T-cell (primary cell): ENCODE measurements at regions not wholly inside any gene's neighbourhood (a gene's known extent, or its start where the extent isn't known, plus 50 kb on each side); places are given as distances from the start of the nearest gene placed in this dataset.

ENCODE experiments used
- ATAC-seq, 4 experiments: fragments of 200-7000 bp in 3 of 4; fragments of 150-1000 bp in 1 of 4; cut with Tn5 transposase; replicated peaks in 1 of 4; 1 replicate in 3 of 4; 2 replicates in 1 of 4; pipeline ENCODE4 v1.10.0; 2021; ENCODE audit warnings: moderate library complexity in 3 of 4, mild to moderate bottlenecking in 2 of 4, moderate number of reproducible peaks in 1 of 4
- CTCF ChIA-PET, 2 donors: fragments of 300-600 bp; sonication (Branson Sonifier 250); formaldehyde crosslinking; loops; one replicate each; lab custom pipeline; 2022; ENCODE audit warnings: antibody characterized with exemption in 2 of 2; lab: Charles Lee
- POLR2A ChIA-PET, 2 donors: fragments of 300-600 bp; sonication (Branson Sonifier 250); formaldehyde crosslinking; loops; one replicate each; lab custom pipeline; 2022; ENCODE audit warnings: antibody characterized with exemption in 2 of 2; lab: Charles Lee
- DNase-seq, 35 experiments: peaks; one replicate each; pipeline versions ENCODE4 v3.0.0 to v3.0.0-alpha.2; 2013 to 2023
- H3K27ac ChIP-seq: one replicate; pipeline ENCODE4 v1.5.1; 2013; ENCODE audit warnings: low read length
- H3K27me3 ChIP-seq, 2 experiments: replicated peaks in 1 of 2; 1 replicate in 1 of 2; 2 replicates in 1 of 2; pipeline versions ENCODE4 v1.6.1 to v1.7.0; 2013; ENCODE audit warnings: low read length in 1 of 2, mixed read lengths in 1 of 2; ENCODE audit not compliant: control insufficient read depth in 2 of 2, insufficient read depth in 2 of 2; ENCODE audit errors: extremely low read depth in 1 of 2
- H3K36me3 ChIP-seq, 2 donors: 1 replicate in 1 of 2; 2 replicates in 1 of 2; pipeline versions ENCODE4 v1.6.1 to v1.7.0; 2013; ENCODE audit warnings: low read length in 1 of 2; ENCODE audit not compliant: control insufficient read depth in 2 of 2, insufficient read depth in 1 of 2; ENCODE audit errors: extremely low read depth in 1 of 2
- H3K4me1 ChIP-seq, 2 experiments: 1 replicate in 1 of 2; 2 replicates in 1 of 2; pipeline versions ENCODE4 v1.6.1 to v1.7.0; 2013; ENCODE audit warnings: low read length in 2 of 2, mixed read lengths in 1 of 2; ENCODE audit not compliant: insufficient read depth in 2 of 2, control insufficient read depth in 1 of 2; ENCODE audit errors: extremely low read depth in 1 of 2
- H3K4me3 ChIP-seq, 2 donors: 1 replicate in 1 of 2; 2 replicates in 1 of 2; pipeline versions ENCODE4 v1.5.1 to v1.7.0; 2013; ENCODE audit warnings: mild to moderate bottlenecking in 2 of 2, low read length in 1 of 2, moderate library complexity in 1 of 2; ENCODE audit not compliant: control insufficient read depth in 1 of 2; ENCODE audit errors: extremely low read depth in 1 of 2
- H3K9me3 ChIP-seq: 2 replicates; pipeline ENCODE4 v1.7.0; 2013
- H3K27ac Mint-ChIP-seq, 2 donors: one replicate each; pipeline ENCODE4 v1.8.0; 2020 to 2021; ENCODE audit warnings: mild to moderate bottlenecking in 2 of 2, mixed read lengths in 2 of 2
- H3K27me3 Mint-ChIP-seq, 2 donors: one replicate each; pipeline ENCODE4 v1.8.0; 2021 to 2022; ENCODE audit warnings: mixed read lengths in 2 of 2
- H3K36me3 Mint-ChIP-seq: one replicate; pipeline ENCODE4 v1.8.0; 2021; ENCODE audit warnings: mixed read lengths
- H3K4me1 Mint-ChIP-seq, 3 donors: one replicate each; pipeline ENCODE4 v1.8.0; 2020 to 2022; ENCODE audit warnings: mixed read lengths in 3 of 3, mild to moderate bottlenecking in 1 of 3
- H3K4me3 Mint-ChIP-seq, 3 donors: one replicate each; pipeline ENCODE4 v1.8.0; 2020 to 2022; ENCODE audit warnings: mild to moderate bottlenecking in 3 of 3, mixed read lengths in 3 of 3, moderate library complexity in 3 of 3
- H3K9me3 Mint-ChIP-seq, 3 donors: one replicate each; pipeline ENCODE4 v1.8.0; 2020 to 2022; ENCODE audit warnings: mixed read lengths in 3 of 3
- WGBS: methylation state at CpG from one replicate; pipeline ENCODE4 v1.1.5; 2013; ENCODE audit warnings: missing lambda C conversion rate; ENCODE audit not compliant: insufficient coverage; 5-methylcytosine and 5-hydroxymethylcytosine counted together

DNA sequence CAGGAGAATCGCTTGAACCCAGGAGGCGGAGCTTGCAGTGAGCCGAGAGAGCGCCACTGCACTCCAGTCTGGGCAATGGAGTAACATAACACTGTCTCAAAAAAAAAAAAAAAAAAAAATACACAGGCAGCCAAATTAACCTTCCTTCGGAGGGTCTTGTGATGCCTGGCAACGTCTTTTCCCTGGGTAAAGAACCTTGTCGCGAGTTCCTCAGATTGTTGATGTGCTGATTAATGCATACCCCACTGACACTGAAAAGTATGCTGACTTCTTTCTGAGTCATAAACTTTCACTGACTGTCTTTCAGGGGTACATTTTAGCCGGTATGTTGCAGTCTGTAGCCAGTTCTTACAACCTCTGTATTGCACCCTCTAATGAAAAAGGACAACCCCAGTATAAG lies 95.1 kb upstream of the SOD1 start:
- DNase-seq, result no peak
- Mint-ChIP-seq H3K36me3 (no peaks in the 10 kb centered on the region), H3K4me1 (peaks cover 9 to 12% (median 10%) of the 10 kb centered on the region in 3 donors), H3K27ac (no peak overlapping the region), H3K27me3 (peaks cover 0 to 3% of the 10 kb centered on the region in 2 donors), H3K9me3 (no peaks in the 10 kb centered on the region), H3K4me3 (no peak overlapping the region)
- ATAC-seq, result no peak
- Histone ChIP-seq H3K27ac (no peak overlapping the region), H3K4me1 (peaks cover 0 to 10% of the 10 kb centered on the region in 2 experiments), H3K36me3 (no peaks in the 10 kb centered on the region), H3K4me3 (no peak overlapping the region), H3K27me3 (peaks cover 0 to 11% of the 10 kb centered on the region in 2 experiments), H3K9me3 (no peaks in the 10 kb centered on the region)
- ChIA-PET CTCF (no interaction called here), POLR2A (no interaction called here)
- 93% methylated on average over 8 of the region's 9 CpGs for WGBS

DNA sequence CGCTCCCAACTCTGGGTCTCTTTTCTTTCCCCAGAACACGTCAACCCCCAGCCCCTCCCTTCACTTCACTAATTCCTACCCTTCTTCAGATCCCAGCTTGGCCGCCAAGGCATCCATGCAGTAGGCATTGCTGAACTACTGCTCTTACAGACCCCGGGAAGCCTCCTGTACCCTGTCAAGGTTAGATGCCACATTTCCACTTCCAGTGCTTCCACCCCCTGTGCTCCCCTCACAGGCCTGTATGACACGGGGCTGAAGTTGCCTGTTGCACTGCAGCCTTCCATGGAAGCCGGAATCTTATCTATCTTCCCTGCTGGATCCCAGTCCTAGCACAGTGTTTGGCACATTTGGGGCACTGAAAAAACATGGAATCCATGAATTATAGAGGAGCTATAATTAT lies 99.0 kb upstream of the SOD1 start:
- Mint-ChIP-seq H3K27ac (no peak overlapping the region), H3K4me3 (peak overlapping the region; percentile 81 to 92 (median 83)), H3K9me3 (no peaks in the 10 kb centered on the region), H3K27me3 (peaks cover 6 to 19% of the 10 kb centered on the region in 2 donors), H3K36me3 (no peaks in the 10 kb centered on the region), H3K4me1 (peaks cover 12 to 27% (median 23%) of the 10 kb centered on the region in 3 donors)
- Histone ChIP-seq H3K4me3 (peak overlapping the region in 1 of 2 donors; percentile 2), H3K27ac (no peak overlapping the region), H3K9me3 (no peaks in the 10 kb centered on the region), H3K4me1 (peaks cover under 1 to 24% of the 10 kb centered on the region in 2 experiments), H3K27me3 (peaks cover 2 to 29% of the 10 kb centered on the region in 2 experiments), H3K36me3 (no peaks in the 10 kb centered on the region)
- whole genome bisulfite sequencing, result 99% methylated on average over 6 of the region's 6 CpGs
- ChIA-PET CTCF (interaction anchor here in 1 of 2 donors (0.7 to 1.5 kb wide), 3 partner anchors 19 to 461 kb away, joined by 3 to 6 read pairs (median 3); no protein-coding TSS in a partner anchor), POLR2A (interaction anchor here in 1 of 2 donors (0.5 kb wide), 1 partner anchor 71 kb away, joined by 4 read pairs; no protein-coding TSS in a partner anchor)
- no peak for ATAC-seq
- DNase-seq, result no peak

DNA sequence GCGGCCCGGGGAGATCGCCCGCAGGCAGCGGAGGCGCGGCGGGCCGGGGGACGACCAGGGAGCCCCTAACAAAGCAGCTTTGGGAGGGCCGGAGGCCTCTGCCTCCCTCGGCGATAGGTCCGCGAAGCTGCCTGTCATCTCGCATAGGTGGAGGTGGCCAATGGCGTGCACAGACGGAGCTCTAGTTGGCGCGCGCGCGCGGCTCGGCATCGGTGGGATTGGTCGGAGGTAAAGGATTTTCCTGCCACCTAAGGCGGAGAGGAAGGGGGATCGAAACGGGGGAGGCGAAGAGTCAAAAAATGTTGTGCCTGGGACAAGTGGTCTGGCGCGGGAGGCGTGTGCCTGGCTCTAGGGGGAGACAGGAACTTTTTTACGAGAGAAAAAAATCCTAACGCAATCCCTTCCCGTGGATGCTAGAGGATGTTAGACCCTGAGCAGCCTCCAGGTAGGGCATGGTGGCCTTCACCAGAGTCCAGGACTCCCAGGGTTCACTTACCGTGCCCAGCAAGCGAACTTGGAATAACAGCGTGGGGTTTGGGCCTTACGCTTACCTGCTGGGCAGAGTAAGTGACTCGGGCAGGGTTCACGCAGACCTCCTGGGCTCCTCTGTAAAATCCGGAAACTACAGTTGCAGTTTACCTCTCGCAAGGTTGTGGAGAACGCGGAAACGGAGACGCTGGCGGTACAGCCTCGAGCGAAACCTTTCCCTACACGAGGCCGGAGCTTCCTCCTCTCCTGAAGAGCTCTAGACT lies 99.9 kb upstream of the SOD1 start:
- Mint-ChIP-seq H3K27ac (peak overlapping the region; percentile 76 to 81), H3K9me3 (no peaks in the 10 kb centered on the region), H3K27me3 (peaks cover 6 to 23% of the 10 kb centered on the region in 2 donors), H3K4me1 (peaks cover 17 to 36% (median 32%) of the 10 kb centered on the region in 3 donors), H3K36me3 (no peaks in the 10 kb centered on the region), H3K4me3 (peak overlapping the region; percentile 81 to 92 (median 83))
- H3K27ac ChIP-seq, result no peak overlapping the region
- peak overlapping the region; percentile 60 to 64 for H3K4me3 ChIP-seq
- ChIA-PET POLR2A (interaction anchor here (0.5 to 0.7 kb wide), 5 partner anchors 12 to 169 kb away, joined by 3 to 10 read pairs (median 8); no protein-coding TSS in a partner anchor), CTCF (interaction anchor here (0.6 to 1.4 kb wide), 10 partner anchors 21 to 458 kb away, joined by 3 to 7 read pairs (median 5); no protein-coding TSS in a partner anchor)
- 2% methylated on average over 47 of the region's 54 CpGs for WGBS
- no peaks in the 10 kb centered on the region for H3K9me3 ChIP-seq
- no peaks in the 10 kb centered on the region for H3K36me3 ChIP-seq
- peaks cover 2 to 30% of the 10 kb centered on the region in 2 experiments for H3K27me3 ChIP-seq
- ATAC-seq (peak; percentile 83 to 85 (median 84)), DNase-seq (peak; percentile 82 to 93 (median 89))
- H3K4me1 ChIP-seq, result peaks cover 3 to 29% of the 10 kb centered on the region in 2 experiments

DNA sequence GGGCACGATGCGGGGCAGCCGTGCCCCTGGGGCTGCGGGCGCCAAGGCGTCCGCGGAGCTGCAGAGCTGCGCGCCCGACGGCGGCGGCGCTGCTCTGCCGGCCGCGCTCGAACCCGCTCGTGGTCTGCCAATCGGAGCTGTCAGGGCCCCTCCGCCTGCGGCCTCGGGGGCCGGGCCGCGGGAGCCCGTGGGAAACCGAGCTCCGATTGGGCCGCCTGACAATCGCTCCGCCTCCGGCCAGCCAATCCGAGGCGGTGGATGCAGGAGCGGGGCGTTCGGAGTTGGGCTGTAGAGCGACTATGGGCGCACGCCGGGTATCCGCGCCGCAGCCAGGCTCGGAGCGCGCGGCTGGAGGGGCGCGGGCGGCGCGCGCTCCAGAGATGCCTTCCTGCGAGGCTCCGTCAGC lies 100.5 kb upstream of the SOD1 start:
- Histone ChIP-seq H3K9me3 (no peaks in the 10 kb centered on the region), H3K36me3 (no peaks in the 10 kb centered on the region), H3K4me1 (peaks cover 4 to 34% of the 10 kb centered on the region in 2 experiments), H3K27ac (no peak overlapping the region), H3K4me3 (peak overlapping the region; percentile 60 to 64), H3K27me3 (peaks cover 2 to 30% of the 10 kb centered on the region in 2 experiments)
- CTCF ChIA-PET, result interaction anchor here (0.6 to 1.4 kb wide), 11 partner anchors 22 to 458 kb away, joined by 3 to 7 read pairs (median 5); no protein-coding TSS in a partner anchor
- Mint-ChIP-seq H3K4me1 (peaks cover 23 to 42% (median 38%) of the 10 kb centered on the region in 3 donors), H3K36me3 (no peaks in the 10 kb centered on the region), H3K27me3 (peaks cover 6 to 23% of the 10 kb centered on the region in 2 donors), H3K9me3 (no peaks in the 10 kb centered on the region), H3K4me3 (peak overlapping the region; percentile 81 to 92 (median 83)), H3K27ac (no peak overlapping the region)
- POLR2A ChIA-PET, result interaction anchor here (0.5 to 0.7 kb wide), 5 partner anchors 13 to 169 kb away, joined by 3 to 10 read pairs (median 8); no protein-coding TSS in a partner anchor
- under 1% methylated on average over 59 of the region's 59 CpGs for WGBS
- peak; percentile 87 to 88 (median 88) for ATAC-seq
- peak; percentile 76 to 92 (median 86) for DNase-seq

DNA sequence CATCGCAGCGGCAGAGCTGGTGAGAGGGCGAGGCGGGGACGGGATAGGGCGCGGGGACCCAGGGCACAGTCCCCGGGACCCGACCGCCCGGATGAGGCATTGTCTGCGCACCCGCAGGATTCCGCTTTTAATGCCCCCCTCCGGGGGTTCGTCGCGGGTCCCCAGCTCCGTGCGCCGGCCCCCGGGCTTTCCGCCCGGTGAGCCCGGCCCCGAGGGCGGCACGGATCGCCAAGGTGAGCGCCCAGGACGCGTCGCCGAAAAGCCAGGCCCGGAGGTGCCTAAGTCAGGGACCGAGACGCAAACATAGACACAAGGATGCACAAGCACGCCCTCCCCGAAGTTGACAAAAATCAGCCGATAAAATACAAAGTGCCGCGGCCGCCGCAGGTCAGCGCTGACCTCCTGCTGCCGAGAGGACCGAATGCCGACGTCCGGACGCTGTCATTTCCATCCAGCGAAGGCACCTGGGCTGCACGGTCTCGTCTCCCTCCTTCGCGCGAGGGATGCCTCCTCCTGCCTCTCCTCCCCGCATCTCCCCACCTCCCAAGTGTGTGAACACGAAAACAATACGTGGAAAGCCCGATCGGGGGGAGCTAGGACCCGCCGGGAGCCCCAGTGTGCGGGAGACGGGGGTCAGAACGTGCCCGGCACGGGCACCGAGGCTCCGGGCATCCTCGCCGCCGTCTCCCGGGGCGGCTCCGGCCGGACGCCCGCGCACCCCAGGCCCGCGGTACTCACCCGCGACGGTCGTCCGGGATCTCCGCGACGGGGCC lies 101.1 kb upstream of the SOD1 start:
- H3K9me3 Mint-ChIP-seq, result no peaks in the 10 kb centered on the region
- peak in 3 of 4 experiments; percentile 12 to 15 (median 14) for ATAC-seq
- H3K27me3 Mint-ChIP-seq, result peaks cover 6 to 23% of the 10 kb centered on the region in 2 donors
- no peaks in the 10 kb centered on the region for H3K36me3 Mint-ChIP-seq
- peaks cover 24 to 44% (median 44%) of the 10 kb centered on the region in 3 donors for H3K4me1 Mint-ChIP-seq
- H3K36me3 ChIP-seq, result no peaks in the 10 kb centered on the region
- H3K4me3 ChIP-seq, result peak overlapping the region; percentile 60 to 66
- under 1% methylated on average over 87 of the region's 91 CpGs for WGBS
- ChIA-PET CTCF (interaction anchor here (0.6 to 1.4 kb wide), 6 partner anchors 22 to 457 kb away, joined by 3 to 7 read pairs (median 5); no protein-coding TSS in a partner anchor), POLR2A (no interaction called here)
- H3K4me1 ChIP-seq, result peaks cover 5 to 38% of the 10 kb centered on the region in 2 experiments
- peak overlapping the region in 1 of 2 donors; percentile 23 for H3K27ac Mint-ChIP-seq
- no peak overlapping the region for H3K27ac ChIP-seq
- H3K4me3 Mint-ChIP-seq, result peak overlapping the region; percentile 80 to 82 (median 81)
- H3K9me3 ChIP-seq, result no peaks in the 10 kb centered on the region
- peaks cover 2 to 30% of the 10 kb centered on the region in 2 experiments for H3K27me3 ChIP-seq
- DNase-seq, result peak in 30 of 35 experiments; percentile 3 to 51 (median 20)
